DND-41 (cell line): ENCODE measurements at regions not wholly inside any gene's neighbourhood (a gene's known extent, or its start where the extent isn't known, plus 50 kb on each side); places are given as distances from the start of the nearest gene placed in this dataset.

Source experiments
- ATAC-seq: fragments of 200-7000 bp; cut with Tn5 transposase; 3 replicates; pipeline ENCODE4 v1.9.1; 2021; ENCODE audit warnings: low read depth; ENCODE audit not compliant: insufficient read depth
- DNase-seq: peaks from one replicate; pipeline ENCODE4 v3.0.0-alpha.2; 2020
- H2AFZ ChIP-seq: 2 replicates; pipeline ENCODE4 v1.6.0; 2012; ENCODE audit warnings: low read depth, low read length
- H3K27ac ChIP-seq: 2 replicates; pipeline ENCODE4 v1.5.1; 2012; ENCODE audit warnings: low read length, inconsistent platforms
- H3K27me3 ChIP-seq: fragments of 200-600 bp; sonication (generic); 2 replicates; pipeline ENCODE4 v1.6.0; 2012; ENCODE audit warnings: low read length, mild to moderate bottlenecking, inconsistent platforms; ENCODE audit not compliant: insufficient read depth, poor library complexity
- H3K36me3 ChIP-seq: 2 replicates; pipeline ENCODE4 v1.5.1; 2012; ENCODE audit warnings: low read length, inconsistent platforms; ENCODE audit not compliant: insufficient read depth
- H3K4me1 ChIP-seq: 2 replicates; pipeline ENCODE4 v1.5.1; 2012; ENCODE audit warnings: mild to moderate bottlenecking, low read length; ENCODE audit not compliant: insufficient read depth
- H3K4me2 ChIP-seq: 2 replicates; pipeline ENCODE4 v1.6.0; 2012; ENCODE audit warnings: mild to moderate bottlenecking, moderate library complexity, low read length, inconsistent platforms; ENCODE audit not compliant: insufficient read depth
- H3K4me3 ChIP-seq, 2 experiments: fragments of 200-600 bp in 1 of 2; shearing (Covaris generic) in 1 of 2; 2 replicates each; pipeline ENCODE4 v1.5.1; 2012 to 2016; ENCODE audit warnings: inconsistent platforms in 2 of 2, low read length in 2 of 2, mild to moderate bottlenecking in 2 of 2, low read depth in 1 of 2, moderate library complexity in 1 of 2
- H3K79me2 ChIP-seq: 2 replicates; pipeline ENCODE4 v1.6.0; 2012; ENCODE audit warnings: low read length, inconsistent platforms; ENCODE audit not compliant: insufficient read depth
- H3K9ac ChIP-seq: 2 replicates; pipeline ENCODE4 v1.6.0; 2012; ENCODE audit warnings: low read depth, mild to moderate bottlenecking, inconsistent platforms, low read length, moderate library complexity
- H3K9me3 ChIP-seq: 2 replicates; pipeline ENCODE4 v1.5.1; 2012; ENCODE audit warnings: low read length, moderate library complexity, mild to moderate bottlenecking, inconsistent platforms; ENCODE audit not compliant: insufficient read depth, severe bottlenecking
- H4K20me1 ChIP-seq: 2 replicates; pipeline ENCODE4 v1.6.0; 2012; ENCODE audit warnings: low read length; ENCODE audit not compliant: insufficient read depth
- CTCF ChIP-seq: IDR thresholded peaks from 2 replicates; pipeline ENCODE4 v1.5.1; 2012; ENCODE audit warnings: borderline replicate concordance, low read length, moderate library complexity, mild to moderate bottlenecking; ENCODE audit not compliant: poor library complexity, severe bottlenecking; ENCODE audit errors: extremely low read depth
- EZH2 ChIP-seq: IDR thresholded peaks from 3 replicates; pipeline ENCODE4 v1.6.1; 2012; ENCODE audit warnings: borderline replicate concordance, low read depth, mild to moderate bottlenecking, moderate library complexity, low read length, inconsistent platforms; ENCODE audit not compliant: severe bottlenecking

GRCh38 chr2:129906861-129907235, 72.6 kb upstream of the RAB6C start:
- Histone ChIP-seq H3K79me2 (no peaks in the 10 kb centered on the region), H3K9me3 (no peaks in the 10 kb centered on the region), H2AFZ (no peak overlapping the region), H4K20me1 (no peaks in the 10 kb centered on the region), H3K4me3 (no peak overlapping the region), H3K4me1 (no peaks in the 10 kb centered on the region), H3K27me3 (no peaks in the 10 kb centered on the region), H3K9ac (no peak overlapping the region), H3K4me2 (no peak overlapping the region), H3K36me3 (no peaks in the 10 kb centered on the region), H3K27ac (no peak overlapping the region)
- no peak for TF ChIP-seq CTCF
- TF ChIP-seq EZH2, result no peak
- DNase-seq (no peak), ATAC-seq (no peak)

GRCh38 chr2:129907256-129907998, 72.0 kb upstream of the RAB6C start:
- H3K79me2 ChIP-seq, result no peaks in the 10 kb centered on the region
- no peak overlapping the region for H3K4me2 ChIP-seq
- H3K9me3 ChIP-seq, result no peaks in the 10 kb centered on the region
- no peak for ATAC-seq
- no peaks in the 10 kb centered on the region for H3K36me3 ChIP-seq
- no peak for TF ChIP-seq CTCF
- no peak for TF ChIP-seq EZH2
- H3K4me3 ChIP-seq, result no peak overlapping the region
- H3K4me1 ChIP-seq, result no peaks in the 10 kb centered on the region
- no peaks in the 10 kb centered on the region for H3K27me3 ChIP-seq
- H4K20me1 ChIP-seq, result no peaks in the 10 kb centered on the region
- no peak for DNase-seq
- no peak overlapping the region for H3K9ac ChIP-seq
- no peak overlapping the region for H3K27ac ChIP-seq
- no peak overlapping the region for H2AFZ ChIP-seq

GRCh38 chr2:129908721-129909373, 70.6 kb upstream of the RAB6C start:
- Histone ChIP-seq H3K4me3 (no peak overlapping the region), H3K27me3 (no peaks in the 10 kb centered on the region), H3K4me1 (no peaks in the 10 kb centered on the region), H3K36me3 (no peaks in the 10 kb centered on the region), H3K27ac (no peak overlapping the region), H3K9ac (no peak overlapping the region), H4K20me1 (no peaks in the 10 kb centered on the region), H3K79me2 (no peaks in the 10 kb centered on the region), H3K9me3 (no peaks in the 10 kb centered on the region), H3K4me2 (no peak overlapping the region), H2AFZ (no peak overlapping the region)
- no peak for ATAC-seq
- TF ChIP-seq CTCF (no peak), EZH2 (no peak)
- no peak for DNase-seq
